Transverse colon (tissue), 4 donors: ENCODE measurements at regions not wholly inside any gene's neighbourhood (a gene's known extent, or its start where the extent isn't known, plus 50 kb on each side); places are given as distances from the start of the nearest gene placed in this dataset.

Source experiments
- CTCF ChIP-seq, 5 experiments: fragments of 200-600 bp in 3 of 5; fragments of 450-650 bp in 2 of 5; sonication (generic) in 3 of 5; IDR thresholded peaks; 1 replicate in 2 of 5; 2 replicates in 3 of 5; pipeline ENCODE4 v1.5.1; 2016 to 2017; ENCODE audit warnings: antibody characterized with exemption in 5 of 5, inconsistent platforms in 3 of 5, mild to moderate bottlenecking in 2 of 5, moderate library complexity in 1 of 5
- EP300 ChIP-seq: sonication (generic); formaldehyde crosslinking; IDR thresholded peaks from one replicate; pipeline ENCODE4 v1.6.1; 2017; ENCODE audit warnings: antibody characterized with exemption, low read depth
- POLR2A ChIP-seq: fragments of 450-650 bp; IDR thresholded peaks from one replicate; pipeline ENCODE4 v1.6.1; 2016; ENCODE audit warnings: antibody characterized with exemption, mild to moderate bottlenecking, moderate library complexity
- POLR2AphosphoS5 ChIP-seq, 3 donors: sonication (generic); formaldehyde crosslinking; IDR thresholded peaks; one replicate each; pipeline ENCODE4 v1.6.1; 2016; ENCODE audit warnings: antibody characterized with exemption in 3 of 3

- TF ChIP-seq POLR2A (no peak), CTCF (IDR thresholded peaks at IDR 0.05) (no peak), EP300 (no peak), POLR2AphosphoS5 (IDR thresholded peaks at IDR 0.05) (no peak)
Observed at GRCh38 chr18:64699081-64699480, 550.2 kb upstream of the LINC00305 start.
